ENCODE measurements at regions not wholly inside any gene's neighbourhood (a gene's known extent, or its start where the extent isn't known, plus 50 kb on each side); places are given as distances from the start of the nearest gene placed in this dataset.

DNA sequence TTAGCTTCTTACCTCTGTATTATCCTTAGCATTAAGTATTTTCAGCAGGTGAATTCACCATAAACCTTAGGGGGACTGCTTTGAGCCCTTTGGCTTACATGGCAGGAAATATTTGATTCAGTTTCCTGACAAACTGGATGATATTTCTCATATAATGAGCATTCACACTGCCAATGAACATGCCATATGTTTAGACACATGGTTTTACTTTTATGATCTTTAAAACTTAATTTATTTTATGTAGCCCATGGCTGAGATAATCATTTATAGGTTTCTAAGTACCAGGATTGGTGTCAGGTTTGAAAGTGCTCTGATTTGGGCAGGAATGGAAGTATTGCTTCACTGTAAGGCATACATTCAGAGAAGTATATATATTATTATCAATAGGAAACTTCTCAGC lies 319.1 kb downstream of the ZPLD1 start:
- DNase-seq = no peak

DNA sequence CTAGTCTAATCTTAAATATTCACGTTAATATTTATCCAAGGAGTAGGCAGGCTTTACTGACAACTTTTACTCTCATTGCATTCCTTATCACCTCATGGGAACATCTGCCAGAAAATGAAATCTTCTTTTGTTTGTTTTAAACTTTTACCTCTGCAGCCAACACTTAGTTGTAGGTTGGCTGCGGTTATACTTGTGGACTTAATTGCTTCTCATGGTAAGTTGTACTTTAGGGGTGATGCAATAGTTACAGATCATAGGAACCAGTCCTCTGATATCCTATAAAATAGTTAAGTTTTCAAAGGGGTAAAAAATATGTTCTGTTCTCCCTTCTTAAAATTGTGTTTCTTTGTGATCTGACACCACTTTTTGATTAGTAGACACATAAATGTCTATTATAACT lies 321.9 kb downstream of the ZPLD1 start:
- no peak for DNase-seq

GRCh38 chr3:102757950-102758349 lies 323.1 kb downstream of the ZPLD1 start:
- DNase-seq = no peak

GRCh38 chr3:102761766-102762165 lies 327.0 kb downstream of the ZPLD1 start:
- DNase-seq = no peak

- no peak for DNase-seq
Measured at GRCh38 chr3:102790747-102791325, 356.0 kb downstream of the ZPLD1 start.

GRCh38 chr3:102791641-102792589 lies 357.1 kb downstream of the ZPLD1 start:
- DNase-seq = no peak

DNA sequence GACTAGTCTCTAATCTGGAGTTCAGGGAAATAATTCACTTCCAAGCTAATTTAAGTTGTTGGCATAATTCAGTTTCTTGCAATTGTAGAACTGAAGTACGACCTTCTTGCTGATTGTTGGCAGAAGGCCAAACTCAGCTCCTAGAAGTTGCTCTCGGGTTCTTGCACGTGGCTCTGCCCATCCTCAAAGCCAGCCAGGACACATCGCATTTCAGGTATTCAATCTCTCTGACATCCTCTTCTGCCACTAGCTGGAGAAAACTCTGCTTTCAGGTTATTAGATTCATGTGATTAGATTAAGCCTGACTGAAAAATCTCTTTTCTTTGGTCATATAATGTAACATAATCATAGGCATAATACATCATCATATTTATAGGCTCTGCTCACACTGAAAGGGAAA lies 362.0 kb downstream of the ZPLD1 start:
- no peak for DNase-seq

GRCh38 chr3:102802819-102803420 lies 368.1 kb downstream of the ZPLD1 start:
- no peak for DNase-seq

DNA sequence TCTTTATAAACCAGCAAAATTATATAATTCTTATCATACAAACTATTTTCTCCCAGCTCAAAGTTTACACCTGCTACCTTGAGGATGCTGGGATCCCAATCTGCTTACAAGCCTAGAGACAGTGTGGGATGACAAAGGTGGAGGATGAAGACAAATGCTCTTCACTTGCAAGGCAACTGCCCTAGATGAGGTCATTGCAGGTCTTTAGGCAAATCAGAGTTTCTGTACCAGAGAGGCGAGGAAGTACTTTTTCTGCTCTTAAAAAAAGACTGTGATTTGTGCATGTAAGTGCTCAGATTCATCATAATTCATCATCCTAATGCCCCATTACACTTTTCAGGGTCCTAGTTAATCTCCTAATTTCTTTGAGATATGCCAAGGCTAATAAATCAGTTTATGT lies 376.1 kb downstream of the ZPLD1 start:
- DNase-seq = no peak

DNA sequence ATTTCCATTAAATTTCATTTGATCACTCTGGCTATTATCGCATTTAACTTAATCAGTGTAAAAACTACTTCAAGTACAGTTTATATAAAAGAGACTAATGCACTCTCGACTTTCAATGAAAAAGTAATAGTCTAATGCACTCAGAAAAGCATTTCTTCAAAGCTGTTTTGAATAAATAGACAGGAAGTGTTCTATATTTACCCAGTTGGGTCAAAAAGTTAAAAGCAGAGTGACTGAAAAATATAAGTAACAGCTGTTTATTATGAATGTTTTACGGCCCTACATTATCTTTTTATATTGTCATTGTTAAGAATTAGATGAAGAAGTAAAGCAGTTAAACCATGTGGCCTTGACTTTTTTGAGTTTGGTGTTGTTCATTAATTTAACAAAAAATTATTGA lies 391.8 kb downstream of the ZPLD1 start:
- DNase-seq = no peak

- no peak for DNase-seq
Measured at GRCh38 chr3:102827386-102827785, 392.6 kb downstream of the ZPLD1 start.

- no peak for DNase-seq
Measured at GRCh38 chr3:102830415-102830814, 395.6 kb downstream of the ZPLD1 start.

DNA sequence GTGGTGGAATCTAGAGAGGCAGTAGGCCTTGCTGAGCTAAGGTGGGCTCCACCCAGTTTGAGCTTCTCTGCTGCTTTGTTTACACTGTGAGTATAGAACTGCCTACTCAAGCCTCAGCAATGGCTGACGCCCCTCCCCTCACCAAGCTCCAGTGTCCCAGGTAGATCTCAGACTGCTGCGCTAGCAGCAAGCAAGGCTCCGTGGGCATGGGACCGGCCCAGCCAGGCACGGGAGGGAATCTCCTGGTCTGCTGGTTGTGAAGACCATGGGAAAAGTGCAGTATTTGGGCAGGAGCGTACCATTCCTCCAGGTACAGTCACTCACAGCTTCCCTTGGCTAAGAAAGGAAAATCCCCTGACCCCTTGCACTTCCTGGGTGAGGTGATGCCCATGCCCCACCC lies 407.1 kb downstream of the ZPLD1 start:
- no peak for DNase-seq

GRCh38 chr3:102866845-102867244 lies 432.0 kb downstream of the ZPLD1 start:
- DNase-seq = no peak

DNA sequence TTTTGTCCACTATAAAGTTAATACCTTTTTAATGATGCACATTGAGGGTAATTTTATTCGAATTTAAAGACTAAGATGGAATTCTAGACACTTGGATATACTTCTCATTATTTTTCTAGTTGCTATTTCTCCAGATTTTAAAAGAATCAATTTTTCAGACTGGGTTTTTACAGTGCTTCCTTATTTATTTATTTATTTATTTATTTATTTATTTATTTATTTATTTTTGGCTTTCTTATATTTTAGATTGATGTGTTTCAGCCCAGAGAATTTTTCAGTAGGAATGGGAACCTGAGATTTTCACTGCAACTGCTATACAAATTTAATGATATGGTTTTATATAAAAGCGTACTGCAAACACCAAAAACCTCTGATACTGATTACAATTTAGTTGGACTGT lies 448.7 kb downstream of the ZPLD1 start:
- no peak for DNase-seq

DNA sequence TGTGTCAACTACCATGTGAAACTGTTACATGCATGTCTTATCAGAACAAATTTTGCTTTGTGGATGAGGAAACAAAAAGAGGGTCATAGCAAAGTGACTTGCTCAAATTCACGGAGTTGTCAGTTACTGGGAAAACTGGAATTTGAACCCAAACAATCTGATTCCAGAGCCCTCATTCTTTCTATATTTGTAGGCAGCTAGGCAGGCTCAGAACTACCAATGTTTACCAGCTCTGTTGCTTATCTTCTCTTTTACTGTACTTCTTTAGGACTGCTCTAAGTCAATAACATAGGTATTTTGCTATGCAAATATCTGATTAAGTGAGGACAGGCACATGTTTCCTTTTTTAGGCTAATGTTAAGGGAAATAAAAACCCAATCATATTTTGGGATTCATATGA lies 450.5 kb downstream of the ZPLD1 start:
- DNase-seq = no peak

DNA sequence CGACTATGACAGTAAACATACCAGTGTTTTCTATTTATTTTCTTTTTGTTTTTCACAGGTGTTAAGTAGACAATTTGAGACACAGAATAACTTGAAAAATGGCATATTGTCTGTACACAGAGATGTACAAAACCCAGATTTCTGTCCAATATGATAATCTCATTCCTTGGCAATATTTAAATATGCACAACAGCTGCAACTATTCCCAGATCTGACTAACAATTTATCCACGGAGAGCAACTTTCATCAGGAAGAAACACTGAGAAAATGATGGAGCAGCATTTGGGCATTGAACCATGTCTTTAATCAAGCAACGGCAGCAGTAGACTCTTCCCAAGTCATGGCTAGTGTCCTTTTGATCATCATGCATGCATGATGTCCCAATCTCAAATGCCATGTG lies 452.6 kb downstream of the ZPLD1 start:
- no peak for DNase-seq

- no peak for DNase-seq
Measured at GRCh38 chr3:102896851-102897621, 462.2 kb downstream of the ZPLD1 start.

GRCh38 chr3:102904629-102905028 lies 469.8 kb downstream of the ZPLD1 start:
- no peak for DNase-seq

DNA sequence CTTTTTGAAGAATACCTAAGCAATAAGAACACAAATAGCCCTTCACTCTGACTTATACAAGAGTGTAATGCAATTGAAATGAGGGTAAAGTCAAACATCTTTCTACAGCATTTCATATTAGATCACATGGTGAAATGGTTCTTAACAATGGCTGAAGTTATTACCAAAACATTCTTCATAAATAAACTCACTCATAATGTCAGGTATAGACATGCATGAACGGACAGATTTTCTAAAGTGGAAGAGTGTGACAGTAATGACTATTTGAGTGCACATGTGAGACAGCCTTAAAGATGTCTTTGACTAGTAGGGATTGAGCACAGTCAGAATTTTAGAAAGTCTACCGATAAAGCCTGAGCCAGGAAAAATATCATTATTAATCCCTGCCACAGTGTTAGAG lies 471.0 kb downstream of the ZPLD1 start:
- DNase-seq = no peak

- DNase-seq = no peak
Measured at GRCh38 chr3:102906818-102907217, 472.0 kb downstream of the ZPLD1 start.

GRCh38 chr3:102909904-102910303 lies 475.1 kb downstream of the ZPLD1 start:
- no peak for DNase-seq

- DNase-seq = no peak
Measured at GRCh38 chr3:102916532-102916931, 481.7 kb downstream of the ZPLD1 start.

Data from activated naive CD4-positive, alpha-beta T cell treated with Interleukin-2 at 50 U/mL for 16 hours (primary cell).